Activated naive CD8-positive, alpha-beta T cell treated with anti-CD3 and anti-CD28 coated beads, Interleukin-2, amount 10 ng/mL, durations not matched to agents 7 days and 5 days (primary cell): ENCODE measurements at regions not wholly inside any gene's neighbourhood (a gene's known extent, or its start where the extent isn't known, plus 50 kb on each side); places are given as distances from the start of the nearest gene placed in this dataset.
A peak's percentile ranks its signal among the peaks of the same experiment; 100 is the strongest.

ENCODE experiments used
- ATAC-seq: fragments of 150-1000 bp; cut with Tn5 transposase; one replicate; pipeline ENCODE4 v1.10.0; 2021; ENCODE audit warnings: low read depth, moderate library complexity
- POLR2A ChIA-PET: fragments of 350-600 bp; sonication (Branson Sonifier 250); formaldehyde crosslinking; loops from one replicate; lab custom pipeline; 2021; ENCODE audit warnings: antibody characterized with exemption; lab: Charles Lee
- DNase-seq: peaks from one replicate; pipeline ENCODE4 v3.0.0; 2021
- H3K27ac Mint-ChIP-seq: one replicate; pipeline ENCODE4 v1.8.0; 2022; ENCODE audit warnings: mild to moderate bottlenecking, mixed read lengths
- H3K27me3 Mint-ChIP-seq: one replicate; pipeline ENCODE4 v1.8.0; 2022; ENCODE audit warnings: mild to moderate bottlenecking, moderate library complexity, mixed read lengths
- H3K36me3 Mint-ChIP-seq: one replicate; pipeline ENCODE4 v1.8.0; 2021; ENCODE audit warnings: mild to moderate bottlenecking, mixed read lengths
- H3K4me1 Mint-ChIP-seq: one replicate; pipeline ENCODE4 v1.8.0; 2021; ENCODE audit warnings: mixed read lengths
- H3K4me3 Mint-ChIP-seq: one replicate; pipeline ENCODE4 v1.8.0; 2022; ENCODE audit warnings: mild to moderate bottlenecking, moderate library complexity, mixed read lengths
- H3K9me3 Mint-ChIP-seq: one replicate; pipeline ENCODE4 v1.8.0; 2021; ENCODE audit warnings: mixed read lengths

GRCh38 chr14:97219431-97220017 lies 422.3 kb downstream of the VRK1 start:
- POLR2A ChIA-PET, result interaction anchor here (0.7 kb wide), 2 partner anchors 400 to 1090 kb away, joined by 3 to 4 read pairs; no protein-coding TSS in a partner anchor
- peak; percentile 47 for ATAC-seq
- Mint-ChIP-seq H3K4me1 (peaks cover 14% of the 10 kb centered on the region), H3K36me3 (peaks cover 2% of the 10 kb centered on the region), H3K27ac (peak overlapping the region; percentile 62), H3K27me3 (peaks cover 49% of the 10 kb centered on the region), H3K4me3 (peak overlapping the region; percentile 80), H3K9me3 (no peaks in the 10 kb centered on the region)
- DNase-seq, result peak; percentile 42

GRCh38 chr14:97221572-97222285 lies 424.5 kb downstream of the VRK1 start:
- DNase-seq, result no peak
- Mint-ChIP-seq H3K9me3 (no peaks in the 10 kb centered on the region), H3K4me3 (no peak overlapping the region), H3K36me3 (peaks cover 2% of the 10 kb centered on the region), H3K27ac (no peak overlapping the region), H3K27me3 (peaks cover 52% of the 10 kb centered on the region), H3K4me1 (peaks cover 14% of the 10 kb centered on the region)
- POLR2A ChIA-PET, result no interaction called here
- ATAC-seq, result no peak

- no peak for DNase-seq
- ATAC-seq, result no peak
- H3K4me1 Mint-ChIP-seq, result peaks cover 8% of the 10 kb centered on the region
- peaks cover 38% of the 10 kb centered on the region for H3K27me3 Mint-ChIP-seq
- POLR2A ChIA-PET, result no interaction called here
- H3K9me3 Mint-ChIP-seq, result no peaks in the 10 kb centered on the region
- no peak overlapping the region for H3K4me3 Mint-ChIP-seq
- H3K27ac Mint-ChIP-seq, result no peak overlapping the region
- peaks cover 2% of the 10 kb centered on the region for H3K36me3 Mint-ChIP-seq
Observed at GRCh38 chr14:97224016-97224415, 426.8 kb downstream of the VRK1 start.

GRCh38 chr14:97230051-97230450 lies 432.9 kb downstream of the VRK1 start:
- no peak overlapping the region for H3K4me3 Mint-ChIP-seq
- DNase-seq (no peak), ATAC-seq (no peak)
- POLR2A ChIA-PET, result no interaction called here
- H3K27ac Mint-ChIP-seq, result no peak overlapping the region
- no peaks in the 10 kb centered on the region for H3K9me3 Mint-ChIP-seq
- no peaks in the 10 kb centered on the region for H3K36me3 Mint-ChIP-seq
- H3K4me1 Mint-ChIP-seq, result no peaks in the 10 kb centered on the region
- peaks cover 13% of the 10 kb centered on the region for H3K27me3 Mint-ChIP-seq

GRCh38 chr14:97233319-97233985 lies 436.3 kb downstream of the VRK1 start:
- peaks cover 3% of the 10 kb centered on the region for H3K4me1 Mint-ChIP-seq
- POLR2A ChIA-PET, result no interaction called here
- no peak overlapping the region for H3K27ac Mint-ChIP-seq
- H3K36me3 Mint-ChIP-seq, result no peaks in the 10 kb centered on the region
- ATAC-seq (no peak), DNase-seq (no peak)
- H3K4me3 Mint-ChIP-seq, result no peak overlapping the region
- H3K9me3 Mint-ChIP-seq, result no peaks in the 10 kb centered on the region
- peaks cover 20% of the 10 kb centered on the region for H3K27me3 Mint-ChIP-seq

GRCh38 chr14:97246648-97247047 lies 449.5 kb downstream of the VRK1 start:
- Mint-ChIP-seq H3K36me3 (no peaks in the 10 kb centered on the region), H3K9me3 (no peaks in the 10 kb centered on the region), H3K4me3 (no peak overlapping the region), H3K27ac (no peak overlapping the region), H3K27me3 (peaks cover 30% of the 10 kb centered on the region), H3K4me1 (peaks cover 11% of the 10 kb centered on the region)
- ATAC-seq (no peak), DNase-seq (no peak)
- POLR2A ChIA-PET, result no interaction called here

- no peak for DNase-seq
- H3K27ac Mint-ChIP-seq, result no peak overlapping the region
- no peak for ATAC-seq
- POLR2A ChIA-PET, result no interaction called here
- peaks cover 22% of the 10 kb centered on the region for H3K27me3 Mint-ChIP-seq
- H3K4me1 Mint-ChIP-seq, result peaks cover 31% of the 10 kb centered on the region
- no peaks in the 10 kb centered on the region for H3K36me3 Mint-ChIP-seq
- H3K9me3 Mint-ChIP-seq, result peaks cover 2% of the 10 kb centered on the region
- H3K4me3 Mint-ChIP-seq, result no peak overlapping the region
Observed at GRCh38 chr14:97248973-97249372, 451.8 kb downstream of the VRK1 start.

GRCh38 chr14:97250931-97251330 lies 453.7 kb downstream of the VRK1 start:
- Mint-ChIP-seq H3K36me3 (no peaks in the 10 kb centered on the region), H3K27me3 (peaks cover 13% of the 10 kb centered on the region), H3K9me3 (peaks cover 2% of the 10 kb centered on the region), H3K4me1 (peaks cover 34% of the 10 kb centered on the region), H3K4me3 (no peak overlapping the region), H3K27ac (no peak overlapping the region)
- POLR2A ChIA-PET, result no interaction called here
- ATAC-seq (no peak), DNase-seq (no peak)

GRCh38 chr14:97251491-97252155 lies 454.4 kb downstream of the VRK1 start:
- ATAC-seq, result peak; percentile 50
- peaks cover 34% of the 10 kb centered on the region for H3K4me1 Mint-ChIP-seq
- DNase-seq, result no peak
- H3K9me3 Mint-ChIP-seq, result peaks cover 2% of the 10 kb centered on the region
- peaks cover 9% of the 10 kb centered on the region for H3K27me3 Mint-ChIP-seq
- peak overlapping the region; percentile 19 for H3K4me3 Mint-ChIP-seq
- H3K27ac Mint-ChIP-seq, result peak overlapping the region; percentile 0
- POLR2A ChIA-PET, result interaction anchor here (0.6 kb wide), 1 partner anchor 691 kb away, joined by 4 read pairs; no protein-coding TSS in a partner anchor
- no peaks in the 10 kb centered on the region for H3K36me3 Mint-ChIP-seq

GRCh38 chr14:97253756-97254155 lies 456.6 kb downstream of the VRK1 start:
- ATAC-seq (peak; percentile 59), DNase-seq (no peak)
- H3K36me3 Mint-ChIP-seq, result no peaks in the 10 kb centered on the region
- H3K27ac Mint-ChIP-seq, result peak overlapping the region; percentile 39
- H3K27me3 Mint-ChIP-seq, result peaks cover 12% of the 10 kb centered on the region
- peak overlapping the region; percentile 47 for H3K4me3 Mint-ChIP-seq
- H3K9me3 Mint-ChIP-seq, result peaks cover 3% of the 10 kb centered on the region
- peaks cover 34% of the 10 kb centered on the region for H3K4me1 Mint-ChIP-seq
- POLR2A ChIA-PET, result no interaction called here

- Mint-ChIP-seq H3K9me3 (peaks cover 5% of the 10 kb centered on the region), H3K4me3 (no peak overlapping the region), H3K27ac (no peak overlapping the region), H3K27me3 (peaks cover 19% of the 10 kb centered on the region), H3K36me3 (no peaks in the 10 kb centered on the region), H3K4me1 (no peaks in the 10 kb centered on the region)
- DNase-seq (no peak), ATAC-seq (no peak)
- POLR2A ChIA-PET, result no interaction called here
Observed at GRCh38 chr14:97262336-97262735, 465.2 kb downstream of the VRK1 start.

GRCh38 chr14:97264516-97265230 lies 467.5 kb downstream of the VRK1 start:
- ATAC-seq (no peak), DNase-seq (no peak)
- Mint-ChIP-seq H3K4me1 (no peaks in the 10 kb centered on the region), H3K27me3 (peaks cover 12% of the 10 kb centered on the region), H3K36me3 (no peaks in the 10 kb centered on the region), H3K9me3 (peaks cover 2% of the 10 kb centered on the region), H3K27ac (no peak overlapping the region), H3K4me3 (no peak overlapping the region)
- POLR2A ChIA-PET, result no interaction called here

- Mint-ChIP-seq H3K36me3 (no peaks in the 10 kb centered on the region), H3K27me3 (peaks cover 12% of the 10 kb centered on the region), H3K9me3 (peaks cover 3% of the 10 kb centered on the region), H3K27ac (no peak overlapping the region), H3K4me1 (no peaks in the 10 kb centered on the region), H3K4me3 (no peak overlapping the region)
- POLR2A ChIA-PET, result no interaction called here
- DNase-seq, result no peak
- no peak for ATAC-seq
Observed at GRCh38 chr14:97266653-97267052, 469.5 kb downstream of the VRK1 start.
